COR-L47 (cell line): ENCODE measurements at regions not wholly inside any gene's neighbourhood (a gene's known extent, or its start where the extent isn't known, plus 50 kb on each side); places are given as distances from the start of the nearest gene placed in this dataset.
"Not testable (repeated sequence)": the region's sequence is repeated elsewhere in the genome, so short reads cannot be mapped to it uniquely, and the experiment has no call there.

ENCODE experiments used
- DNase-seq: peaks from one replicate; lab custom pipeline; 2025; lab: John Stamatoyannopoulos, UW

- DNase-seq = no peak
Measured at GRCh38 chr2:21332993-21333625, 209.3 kb downstream of the TDRD15 start.

DNA sequence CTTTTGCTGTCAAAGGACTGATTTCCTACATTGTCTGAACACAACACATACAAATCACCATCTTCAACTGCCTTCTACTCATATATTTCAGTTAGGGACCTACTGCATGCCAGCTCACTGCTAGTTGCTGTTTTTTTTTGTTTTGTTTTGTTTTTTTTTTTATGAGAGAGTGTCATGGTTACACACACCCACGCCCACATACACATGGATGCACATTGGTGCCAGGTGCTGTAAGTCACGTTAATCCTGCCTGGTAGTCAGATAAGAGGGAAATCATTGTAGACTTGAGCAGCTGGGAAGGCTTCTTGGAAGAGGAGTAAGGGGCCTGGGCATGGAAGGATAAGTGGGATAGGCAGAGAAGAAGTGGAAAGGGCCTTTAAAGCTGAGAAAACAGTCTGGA lies 209.9 kb downstream of the TDRD15 start:
- peak; percentile 18 for DNase-seq

DNA sequence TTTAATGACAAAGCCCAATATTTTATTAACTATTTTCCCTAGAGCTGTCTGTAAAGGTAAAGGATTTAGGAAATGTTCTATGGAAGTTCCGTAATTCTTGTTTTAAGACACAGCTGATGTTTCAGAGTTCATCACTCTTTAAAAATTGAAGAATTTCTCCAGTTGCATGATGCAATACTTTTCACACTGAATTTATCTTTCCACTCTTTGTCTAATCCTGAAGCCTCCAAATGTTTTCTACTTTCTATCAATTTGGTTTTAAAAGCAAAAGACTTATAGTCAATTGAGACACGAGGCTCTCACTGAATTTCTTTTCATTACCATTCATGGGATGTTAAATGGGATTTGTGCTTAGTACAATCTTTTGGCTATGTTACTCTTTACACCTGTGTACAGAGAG lies 223.2 kb downstream of the TDRD15 start:
- no peak for DNase-seq

DNA sequence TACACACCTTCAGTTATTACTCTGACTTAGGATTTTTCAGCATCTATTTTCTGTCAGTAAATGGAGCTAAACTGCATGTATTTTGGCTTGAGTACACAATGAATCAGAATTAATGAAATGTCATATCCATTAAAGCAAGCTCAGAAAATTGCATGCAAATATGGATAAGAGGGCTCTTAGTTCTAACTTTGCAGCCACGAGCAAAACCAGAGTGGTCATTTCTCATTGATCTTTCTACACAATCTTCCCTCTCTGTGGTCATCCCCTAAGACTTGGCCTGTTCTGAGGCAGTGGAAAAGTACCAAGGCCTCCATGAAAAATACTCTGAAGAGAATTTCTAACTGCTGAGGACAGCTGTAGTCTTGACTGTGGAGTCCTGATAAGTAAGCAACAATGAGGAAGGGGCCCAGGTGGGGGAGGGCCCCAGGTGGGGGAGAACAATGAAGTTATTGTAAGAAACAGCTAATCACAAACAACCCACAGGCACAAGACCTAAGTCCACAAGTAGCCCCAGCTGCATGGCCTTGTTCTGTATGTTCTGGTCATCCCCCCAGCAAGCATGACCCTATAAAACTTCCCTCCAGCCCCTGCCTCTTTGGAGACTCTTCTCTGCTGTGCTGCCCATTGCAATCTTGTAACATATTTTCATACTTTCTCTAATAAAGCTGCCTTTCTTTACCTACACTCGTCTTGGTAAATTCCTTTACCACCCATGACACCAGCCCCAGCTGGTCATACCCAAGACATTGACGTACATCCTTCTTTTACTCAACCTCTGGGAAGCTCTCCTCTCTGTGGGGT lies 230.3 kb downstream of the TDRD15 start:
- no peak for DNase-seq

DNA sequence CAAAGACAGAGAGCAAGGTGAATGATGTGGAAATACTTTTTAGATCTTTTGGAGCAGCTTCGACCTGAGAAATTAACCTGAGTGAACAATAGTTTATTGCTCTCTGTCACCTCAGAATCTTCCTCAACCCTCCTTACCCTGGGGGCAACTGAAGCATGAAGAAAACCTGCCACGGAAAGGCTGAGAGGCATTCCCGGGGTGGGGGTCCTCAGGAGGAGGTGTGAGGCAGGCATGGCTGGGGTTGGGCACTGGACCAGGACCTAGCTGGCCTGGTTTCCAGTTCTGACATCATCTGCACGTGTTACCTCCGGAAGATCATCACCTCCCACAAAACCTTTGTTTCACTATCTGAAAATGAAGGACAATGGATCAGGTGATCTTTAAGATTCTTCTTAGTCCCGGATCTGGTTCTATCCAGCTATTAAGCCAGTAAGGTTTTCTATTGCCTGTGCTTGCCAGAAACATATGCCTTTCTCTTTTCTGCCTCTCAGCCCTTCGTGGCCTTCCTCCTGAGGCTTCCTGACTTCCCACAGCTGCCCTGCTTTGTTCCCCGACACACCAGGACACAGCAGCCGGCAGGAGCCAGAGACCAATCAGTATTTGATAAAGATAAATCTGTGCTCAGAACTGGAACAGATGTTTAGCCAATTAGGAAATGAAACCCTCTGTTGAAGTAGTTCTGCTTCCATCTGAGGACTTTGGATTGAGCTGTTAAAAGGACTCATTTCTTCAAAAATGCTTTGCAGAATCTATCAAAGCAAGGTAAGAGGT lies 232.5 kb downstream of the TDRD15 start:
- DNase-seq = no peak

GRCh38 chr2:21356857-21357255 lies 233.1 kb downstream of the TDRD15 start:
- DNase-seq = no peak

DNA sequence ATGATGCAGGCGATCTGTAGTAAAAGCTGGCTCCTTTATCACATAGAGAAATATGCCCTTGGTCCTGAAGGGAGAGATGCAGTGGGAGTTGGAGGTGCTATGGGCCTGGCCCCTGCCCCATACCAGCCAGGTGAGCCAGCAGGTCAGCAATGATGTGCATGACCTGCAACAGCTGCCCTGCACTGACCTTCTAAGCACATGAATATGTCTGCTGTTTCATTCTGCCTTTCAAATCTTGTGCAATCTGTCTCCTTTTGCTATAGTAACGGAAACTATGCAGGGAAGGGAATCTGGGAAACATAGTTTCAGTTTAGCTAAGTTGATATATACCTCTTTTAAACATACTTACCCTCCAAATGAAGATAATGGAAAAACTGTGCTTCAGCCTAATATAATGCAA lies 235.2 kb downstream of the TDRD15 start:
- DNase-seq = no peak

DNA sequence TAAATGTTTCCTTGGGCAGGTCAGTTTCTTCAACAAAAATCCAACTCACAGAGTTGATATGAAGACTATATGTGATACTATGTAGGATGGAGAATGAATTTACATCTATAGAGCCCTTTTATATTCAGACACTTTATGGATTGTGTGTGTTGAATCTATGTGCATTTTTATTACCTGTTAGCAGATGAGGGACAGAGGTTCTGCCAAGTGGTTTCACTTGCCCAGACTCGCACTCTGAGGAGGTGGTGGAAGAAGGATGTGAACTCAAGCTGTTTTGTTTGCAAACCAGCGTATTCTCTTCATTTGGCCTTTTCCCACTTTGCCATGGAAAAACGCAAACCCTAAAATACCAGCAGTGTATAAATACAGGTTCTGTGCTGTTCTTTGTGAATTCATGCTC lies 237.6 kb downstream of the TDRD15 start:
- no peak for DNase-seq

DNA sequence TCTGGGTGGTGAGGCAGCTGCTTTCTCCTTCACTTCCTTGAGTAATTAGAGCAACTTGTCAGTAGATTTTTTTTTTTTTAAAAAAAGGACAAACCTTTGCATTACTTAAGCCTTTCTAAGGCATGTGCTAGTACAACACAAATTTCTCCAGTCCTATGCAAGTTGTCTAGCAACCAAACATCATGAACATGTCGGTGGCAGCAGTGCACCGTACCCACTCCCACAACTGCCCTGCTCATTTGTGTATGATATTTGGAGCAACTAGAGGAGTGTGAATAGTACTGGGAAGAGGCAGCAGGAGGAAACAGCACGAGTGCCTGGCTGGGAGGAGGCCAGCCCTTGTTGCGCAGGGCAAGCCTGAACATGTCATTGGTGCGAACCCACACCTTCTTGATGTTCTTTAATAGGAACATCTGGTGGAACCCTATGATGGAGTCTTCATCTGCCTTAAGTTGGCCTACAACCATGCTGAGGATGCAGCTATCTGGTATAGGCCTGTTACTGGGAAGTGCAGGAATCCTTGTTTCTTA lies 238.3 kb downstream of the TDRD15 start:
- DNase-seq = no peak

GRCh38 chr2:21363364-21363763 lies 239.6 kb downstream of the TDRD15 start:
- no peak for DNase-seq

- no peak for DNase-seq
Measured at GRCh38 chr2:21367421-21367820, 243.7 kb downstream of the TDRD15 start.

DNA sequence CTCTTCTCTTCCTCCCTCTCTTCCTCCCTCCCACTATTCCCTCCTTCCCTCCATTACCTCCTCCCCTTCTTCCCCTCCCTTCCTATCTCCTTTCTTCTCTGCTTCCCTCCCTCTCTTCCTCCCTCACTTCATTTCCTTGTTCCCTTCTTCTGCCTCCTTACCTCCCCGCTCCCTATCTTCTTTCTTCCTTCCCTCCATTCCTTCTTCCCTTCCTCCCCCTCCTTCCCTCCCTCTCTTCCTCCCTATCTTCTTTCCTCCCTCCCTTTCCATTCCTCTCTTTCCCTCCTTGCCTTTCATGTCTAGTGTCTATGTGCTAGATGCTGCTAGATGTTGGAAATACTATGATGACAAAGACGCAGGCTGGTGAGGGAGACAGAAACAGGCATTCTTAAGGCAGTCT lies 246.0 kb downstream of the TDRD15 start:
- no peak for DNase-seq

- no peak for DNase-seq
Measured at GRCh38 chr2:21371499-21372003, 247.8 kb downstream of the TDRD15 start.

- DNase-seq = no peak
Measured at GRCh38 chr2:21372654-21373053, 248.9 kb downstream of the TDRD15 start.

- no peak for DNase-seq
Measured at GRCh38 chr2:21376864-21377263, 253.1 kb downstream of the TDRD15 start.

GRCh38 chr2:21379140-21379539 lies 255.4 kb downstream of the TDRD15 start:
- DNase-seq = no peak

- not testable (repeated sequence) for DNase-seq
Measured at GRCh38 chr2:21379668-21380067, 255.9 kb downstream of the TDRD15 start.

DNA sequence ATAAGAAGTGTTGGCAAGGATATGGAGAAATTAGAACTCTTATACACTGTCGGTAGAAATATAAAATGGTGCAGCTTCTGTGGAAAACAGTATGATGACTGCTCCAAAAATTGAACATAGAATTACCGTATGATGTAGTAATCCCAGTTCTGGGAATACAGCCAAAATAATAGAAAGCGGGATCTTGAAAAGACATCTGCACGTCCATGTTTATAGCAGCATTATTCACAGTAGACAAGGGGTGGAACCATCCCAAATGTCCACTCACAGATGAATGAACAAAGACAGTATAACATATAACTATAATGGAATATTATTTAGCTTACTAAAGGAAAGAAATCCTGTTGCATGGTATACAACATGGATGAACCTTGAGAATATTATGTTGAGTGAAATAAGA lies 257.7 kb downstream of the TDRD15 start:
- peak; percentile 52 for DNase-seq

DNA sequence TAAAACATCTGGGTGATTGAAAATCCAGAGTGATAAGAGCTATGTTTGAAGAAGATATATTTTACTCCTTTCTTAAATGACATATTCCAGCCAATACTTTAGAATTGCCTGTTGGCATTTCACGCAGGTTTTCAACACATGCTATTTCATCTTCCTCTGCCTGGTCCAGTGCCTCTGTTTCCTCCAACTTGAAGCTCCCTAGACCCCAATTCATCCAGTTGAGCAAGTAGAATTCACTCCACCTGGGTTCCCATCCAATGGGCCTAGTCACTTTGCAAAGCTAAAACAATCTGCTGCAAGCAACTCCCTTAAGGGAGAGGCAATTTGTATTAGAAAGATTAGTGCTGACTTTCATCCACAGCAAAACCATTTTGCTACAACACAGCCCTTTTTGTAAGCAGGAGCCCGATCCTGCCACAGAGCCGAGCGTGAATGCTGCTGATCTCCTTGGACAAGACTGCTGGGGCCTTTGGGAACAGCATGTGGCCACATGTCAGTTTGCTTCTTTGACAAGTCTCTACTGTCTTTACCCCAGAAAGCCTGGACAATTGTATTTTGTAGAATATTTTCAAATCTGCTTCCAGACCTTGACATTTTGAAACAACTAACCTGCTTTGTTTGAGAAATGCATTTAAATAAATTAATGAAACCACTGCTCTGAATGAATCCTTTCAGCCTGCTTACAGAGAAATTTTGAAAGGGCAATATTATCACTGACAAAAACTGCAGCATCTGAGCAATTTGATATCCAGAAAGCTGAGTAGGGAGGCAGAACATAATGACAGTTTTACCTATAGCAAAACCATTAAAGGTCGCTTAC lies 259.1 kb downstream of the TDRD15 start:
- DNase-seq = no peak

DNA sequence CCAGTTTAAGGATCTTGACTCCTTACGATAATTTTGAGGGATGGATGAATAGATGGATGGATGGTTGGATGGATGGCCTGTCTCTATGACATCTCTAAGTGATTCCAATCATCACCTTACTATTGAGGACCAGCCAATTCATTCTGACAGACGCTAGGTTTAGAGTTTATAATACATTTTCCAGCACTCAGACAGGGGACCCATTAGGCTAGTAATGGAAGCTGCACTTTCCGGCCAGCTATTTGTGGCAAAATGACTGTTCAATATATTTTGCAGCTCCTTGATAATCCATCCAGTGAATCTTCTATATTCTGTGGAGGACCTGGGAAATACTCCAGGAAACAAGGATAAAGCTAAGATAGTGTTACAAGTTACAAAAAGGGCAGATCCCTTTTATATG lies 262.9 kb downstream of the TDRD15 start:
- no peak for DNase-seq

DNA sequence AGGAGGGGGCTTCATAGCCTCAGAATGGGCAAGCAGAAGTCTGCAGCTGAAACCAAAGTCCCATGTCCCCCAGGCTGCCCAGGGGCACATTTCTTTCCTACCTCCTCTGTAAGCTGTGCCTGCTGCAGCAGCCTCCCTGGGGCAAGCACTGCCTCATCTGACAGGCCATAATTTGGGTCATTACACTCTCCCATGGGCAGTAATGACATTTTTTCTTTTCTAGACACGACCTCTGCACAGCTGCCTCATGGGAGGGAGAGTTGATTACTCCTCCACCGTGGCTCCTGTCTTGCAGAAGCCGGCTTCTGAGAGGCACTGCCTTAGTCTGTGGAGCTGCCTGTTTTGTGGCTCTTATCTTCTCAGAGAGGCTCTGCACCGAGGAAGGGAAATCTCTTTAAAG lies 268.9 kb downstream of the TDRD15 start:
- DNase-seq = no peak

DNA sequence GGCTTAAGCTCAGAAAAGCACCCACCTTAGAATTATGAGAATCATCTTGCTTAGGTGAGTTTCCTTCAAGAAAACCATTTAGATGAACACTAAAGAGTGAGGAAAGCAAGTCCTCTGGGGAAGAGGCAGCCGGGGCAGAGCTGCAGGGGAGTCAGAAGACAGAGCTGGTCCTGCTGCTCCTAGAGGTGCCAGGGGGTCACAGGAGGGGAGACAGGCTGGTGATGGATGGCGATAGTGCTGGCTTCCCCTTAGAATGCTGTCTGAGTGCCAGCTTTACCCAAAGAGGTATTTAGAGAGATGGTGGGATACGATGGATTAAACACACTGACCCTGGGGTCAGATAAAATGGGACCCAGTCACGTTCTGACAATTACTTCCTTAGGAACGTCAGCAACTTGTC lies 269.4 kb downstream of the TDRD15 start:
- no peak for DNase-seq
